ENCODE measurements at regions not wholly inside any gene's neighbourhood (a gene's known extent, or its start where the extent isn't known, plus 50 kb on each side); places are given as distances from the start of the nearest gene placed in this dataset.

DNA sequence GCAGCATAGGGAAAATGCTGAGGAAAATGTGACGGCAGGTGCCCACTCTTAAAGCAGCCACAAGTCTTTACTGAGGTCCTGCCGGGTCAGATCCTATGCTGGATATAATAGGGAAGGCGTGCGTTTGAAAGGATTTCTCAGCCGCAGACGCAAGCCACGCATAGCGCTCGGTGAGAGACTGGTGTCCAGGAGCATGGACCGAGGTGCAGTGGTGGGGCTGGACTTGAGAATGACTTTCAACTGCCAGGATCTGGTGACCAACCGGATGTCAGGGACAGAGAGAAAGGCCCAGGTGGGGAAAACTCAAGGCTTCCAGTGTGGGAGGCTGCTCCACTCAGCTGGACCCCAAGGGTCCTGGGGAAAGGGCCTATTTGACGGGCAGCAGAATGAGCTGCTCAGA lies 74.7 kb upstream of the INSIG1 start:
- dilution Hi-C loops (cut with MboI; ENCODE audit: extremely low pct_ligation_motif_present, low sequenced_read_pairs): no loop called here
- peaks cover 11% of the 10 kb centered on the region for H3K4me1 ChIP-seq (ENCODE audit: control insufficient read depth, extremely low read depth, insufficient read depth, low read length)
- H4K20me1 ChIP-seq (ENCODE audit: control insufficient read depth, extremely low read depth, insufficient read depth, low read length): no peaks in the 10 kb centered on the region
- H3K4me2 ChIP-seq (ENCODE audit: control insufficient read depth, extremely low read depth, insufficient read depth, low read depth, low read length): no peak overlapping the region
- no peaks in the 10 kb centered on the region for H3K36me3 ChIP-seq (ENCODE audit: control insufficient read depth in 2 of 2, extremely low read depth in 1 of 2, insufficient read depth in 2 of 2, low read length in 2 of 2)
- FAIRE-seq: no peak
- no peak overlapping the region for H3K9ac ChIP-seq (ENCODE audit: control insufficient read depth, extremely low read depth, insufficient read depth, low read length)
- DNase-seq (ENCODE audit: low read depth, low spot score): no peak
- no peak overlapping the region for H2AFZ ChIP-seq (ENCODE audit: control insufficient read depth, low read length)
- H3K27ac ChIP-seq (ENCODE audit: control insufficient read depth, insufficient read depth, low read length): no peak overlapping the region
- H3K4me3 ChIP-seq (ENCODE audit: control insufficient read depth in 2 of 3, extremely low read depth in 1 of 3, insufficient read depth in 2 of 3, low read depth in 1 of 3, low read length in 3 of 3): no peak overlapping the region
- no peak for TF ChIP-seq EZH2 (IDR thresholded peaks at IDR 0.05; ENCODE audit: low read length)
- TF ChIP-seq, protein P1, sequence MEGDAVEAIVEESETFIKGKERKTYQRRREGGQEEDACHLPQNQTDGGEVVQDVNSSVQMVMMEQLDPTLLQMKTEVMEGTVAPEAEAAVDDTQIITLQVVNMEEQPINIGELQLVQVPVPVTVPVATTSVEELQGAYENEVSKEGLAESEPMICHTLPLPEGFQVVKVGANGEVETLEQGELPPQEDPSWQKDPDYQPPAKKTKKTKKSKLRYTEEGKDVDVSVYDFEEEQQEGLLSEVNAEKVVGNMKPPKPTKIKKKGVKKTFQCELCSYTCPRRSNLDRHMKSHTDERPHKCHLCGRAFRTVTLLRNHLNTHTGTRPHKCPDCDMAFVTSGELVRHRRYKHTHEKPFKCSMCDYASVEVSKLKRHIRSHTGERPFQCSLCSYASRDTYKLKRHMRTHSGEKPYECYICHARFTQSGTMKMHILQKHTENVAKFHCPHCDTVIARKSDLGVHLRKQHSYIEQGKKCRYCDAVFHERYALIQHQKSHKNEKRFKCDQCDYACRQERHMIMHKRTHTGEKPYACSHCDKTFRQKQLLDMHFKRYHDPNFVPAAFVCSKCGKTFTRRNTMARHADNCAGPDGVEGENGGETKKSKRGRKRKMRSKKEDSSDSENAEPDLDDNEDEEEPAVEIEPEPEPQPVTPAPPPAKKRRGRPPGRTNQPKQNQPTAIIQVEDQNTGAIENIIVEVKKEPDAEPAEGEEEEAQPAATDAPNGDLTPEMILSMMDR (optimal IDR thresholded peaks at IDR 0.05 in 1 of 3, IDR thresholded peaks at IDR 0.05 in 1 of 3, conservative IDR thresholded peaks at IDR 0.05 in 1 of 3; ENCODE audit: extremely low read depth in 1 of 3, insufficient read depth in 2 of 3, low read length in 3 of 3): no peak
- no peaks in the 10 kb centered on the region for H3K9me1 ChIP-seq (ENCODE audit: control insufficient read depth, extremely low read depth, insufficient read depth, low read length)
- H3K27me3 ChIP-seq (ENCODE audit: control insufficient read depth, extremely low read depth, insufficient read depth, low read length): peaks cover 4% of the 10 kb centered on the region
- H3K9me3 ChIP-seq (ENCODE audit: control insufficient read depth, low read depth, low read length): no peaks in the 10 kb centered on the region
- H3K79me2 ChIP-seq (ENCODE audit: control insufficient read depth, insufficient read depth, low read length): no peaks in the 10 kb centered on the region

- H3K27me3 ChIP-seq (ENCODE audit: control insufficient read depth, extremely low read depth, insufficient read depth, low read length): peaks cover 2% of the 10 kb centered on the region
- no peaks in the 10 kb centered on the region for H3K36me3 ChIP-seq (ENCODE audit: control insufficient read depth in 2 of 2, extremely low read depth in 1 of 2, insufficient read depth in 2 of 2, low read length in 2 of 2)
- no peak for TF ChIP-seq EZH2 (IDR thresholded peaks at IDR 0.05; ENCODE audit: low read length)
- TF ChIP-seq, protein P1 (optimal IDR thresholded peaks at IDR 0.05 in 1 of 3, IDR thresholded peaks at IDR 0.05 in 1 of 3, conservative IDR thresholded peaks at IDR 0.05 in 1 of 3; ENCODE audit: extremely low read depth in 1 of 3, insufficient read depth in 2 of 3, low read length in 3 of 3): no peak
- H3K9ac ChIP-seq (ENCODE audit: control insufficient read depth, extremely low read depth, insufficient read depth, low read length): no peak overlapping the region
- no peaks in the 10 kb centered on the region for H4K20me1 ChIP-seq (ENCODE audit: control insufficient read depth, extremely low read depth, insufficient read depth, low read length)
- H2AFZ ChIP-seq (ENCODE audit: control insufficient read depth, low read length): no peak overlapping the region
- FAIRE-seq (peak; percentile 26), DNase-seq (ENCODE audit: low read depth, low spot score) (no peak)
- no peak overlapping the region for H3K27ac ChIP-seq (ENCODE audit: control insufficient read depth, insufficient read depth, low read length)
- dilution Hi-C loops (cut with MboI; ENCODE audit: extremely low pct_ligation_motif_present, low sequenced_read_pairs): no loop called here
- no peaks in the 10 kb centered on the region for H3K9me3 ChIP-seq (ENCODE audit: control insufficient read depth, low read depth, low read length)
- H3K79me2 ChIP-seq (ENCODE audit: control insufficient read depth, insufficient read depth, low read length): no peaks in the 10 kb centered on the region
- H3K4me1 ChIP-seq (ENCODE audit: control insufficient read depth, extremely low read depth, insufficient read depth, low read length): peaks cover 11% of the 10 kb centered on the region
- no peak overlapping the region for H3K4me3 ChIP-seq (ENCODE audit: control insufficient read depth in 2 of 3, extremely low read depth in 1 of 3, insufficient read depth in 2 of 3, low read depth in 1 of 3, low read length in 3 of 3)
- no peak overlapping the region for H3K4me2 ChIP-seq (ENCODE audit: control insufficient read depth, extremely low read depth, insufficient read depth, low read depth, low read length)
- H3K9me1 ChIP-seq (ENCODE audit: control insufficient read depth, extremely low read depth, insufficient read depth, low read length): no peaks in the 10 kb centered on the region
Observed at GRCh38 chr7:155223503-155223902, 74.2 kb upstream of the INSIG1 start.

All from keratinocyte (primary cell).